PC-3 (cell line): ENCODE measurements at regions not wholly inside any gene's neighbourhood (a gene's known extent, or its start where the extent isn't known, plus 50 kb on each side); places are given as distances from the start of the nearest gene placed in this dataset.

Experiments used
- ATAC-seq: fragments of 200-7000 bp; cut with Tn5 transposase; 2 replicates; pipeline ENCODE4 v1.9.1; 2020; ENCODE audit warnings: mild to moderate bottlenecking, moderate library complexity
- BruUV-seq: library from RNA; stranded (reverse); fragments of 400-500 nt; replicated peaks from 2 replicates; lab custom pipeline; 2021; lab: Mats Ljungman, UMichigan
- CTCF ChIA-PET: fragments of 300-600 bp; sonication (Branson Sonifier 250); formaldehyde crosslinking; loops from one replicate; lab custom pipeline; 2022; ENCODE audit warnings: antibody characterized with exemption; lab: Charles Lee
- POLR2A ChIA-PET: fragments of 300-600 bp; sonication (Branson Sonifier 250); formaldehyde crosslinking; loops from one replicate; lab custom pipeline; 2022; ENCODE audit warnings: antibody characterized with exemption; ENCODE audit not compliant: unreplicated experiment; lab: Charles Lee
- DNase-seq: peaks from one replicate; pipeline ENCODE4 v3.0.0-alpha.2; 2015
- H2AFZ ChIP-seq: fragments of 300-600 bp; sonication (generic); 2 replicates; pipeline ENCODE4 v1.6.0; 2016; ENCODE audit warnings: antibody characterized with exemption, low read length
- H3F3A ChIP-seq: fragments of 300-600 bp; sonication (generic); one replicate; pipeline ENCODE4 v1.6.0; 2017; ENCODE audit warnings: antibody characterized with exemption, low read length, control low read depth, mild to moderate bottlenecking; ENCODE audit not compliant: unreplicated experiment
- H3K27ac ChIP-seq: fragments of 300-600 bp; sonication (generic); 2 replicates; pipeline ENCODE4 v1.5.1; 2016; ENCODE audit warnings: mild to moderate bottlenecking, low read length
- H3K27me3 ChIP-seq: fragments of 300-600 bp; sonication (generic); 2 replicates; pipeline ENCODE4 v1.6.1; 2016; ENCODE audit warnings: low read length, mixed read lengths
- H3K36me3 ChIP-seq: fragments of 300-600 bp; sonication (generic); 2 replicates; pipeline ENCODE4 v1.6.1; 2016; ENCODE audit warnings: low read depth, mixed run types, low read length, mixed read lengths
- H3K4me1 ChIP-seq: fragments of 300-600 bp; sonication (generic); 2 replicates; pipeline ENCODE4 v1.5.1; 2016; ENCODE audit warnings: low read length; ENCODE audit not compliant: insufficient read depth
- H3K4me2 ChIP-seq: fragments of 300-600 bp; sonication (generic); 2 replicates; pipeline ENCODE4 v1.6.0; 2016; ENCODE audit warnings: low read length
- H3K4me3 ChIP-seq: fragments of 300-600 bp; sonication (generic); 2 replicates; pipeline ENCODE4 v1.5.1; 2016; ENCODE audit warnings: mild to moderate bottlenecking, low read length, mixed read lengths
- H3K79me2 ChIP-seq: fragments of 300-600 bp; sonication (generic); 2 replicates; pipeline ENCODE4 v1.6.1; 2017; ENCODE audit warnings: low read length, mixed read lengths
- H3K9ac ChIP-seq: fragments of 300-600 bp; sonication (generic); 2 replicates; pipeline ENCODE4 v1.6.0; 2016; ENCODE audit warnings: mild to moderate bottlenecking, low read length
- H3K9me2 ChIP-seq: fragments of 300-600 bp; sonication (generic); replicated peaks from 2 replicates; pipeline ENCODE4 v1.6.1; 2016; ENCODE audit warnings: mixed run types, low read length, mixed read lengths
- H3K9me3 ChIP-seq: fragments of 300-600 bp; sonication (generic); 2 replicates; pipeline ENCODE4 v1.6.1; 2016; ENCODE audit warnings: low read length, mixed read lengths
- H4K20me1 ChIP-seq: fragments of 300-600 bp; sonication (generic); 2 replicates; pipeline ENCODE4 v1.6.1; 2016; ENCODE audit warnings: low read length, mixed read lengths
- CTCF ChIP-seq: fragments of 300-600 bp; sonication (generic); conservative IDR thresholded peaks from 2 replicates; pipeline ENCODE4 v1.5.1; 2017; ENCODE audit warnings: antibody characterized with exemption, low read depth, mild to moderate bottlenecking, low read length
- EZH2 ChIP-seq: fragments of 300-600 bp; sonication (generic); IDR thresholded peaks from one replicate; pipeline ENCODE4 v1.6.1; 2017; ENCODE audit warnings: antibody characterized with exemption, mild to moderate bottlenecking, low read length; ENCODE audit not compliant: unreplicated experiment
- EZH2phosphoT487 ChIP-seq: fragments of 300-600 bp; sonication (generic); IDR thresholded peaks from 2 replicates; pipeline ENCODE4 v1.6.1; 2018; ENCODE audit warnings: mild to moderate bottlenecking, antibody characterized with exemption, low read length, borderline replicate concordance
- intact Hi-C: fragments of 100-400 bp; cut with micrococcal nuclease; formaldehyde crosslinking; loops from 2 replicates; pipeline ENCODE4 v1.9.0; 2023

- no peaks in the 10 kb centered on the region for H3K27me3 ChIP-seq
- H4K20me1 ChIP-seq, result no peaks in the 10 kb centered on the region
- no peaks in the 10 kb centered on the region for H3K79me2 ChIP-seq
- intact Hi-C loops, result loop anchor here (5.0 kb wide), 2 partner anchors 45 to 70 kb away; no protein-coding TSS in a partner anchor
- no peak overlapping the region for H3K9ac ChIP-seq
- no peak for DNase-seq
- ChIA-PET POLR2A (no interaction called here), CTCF (no interaction called here)
- H2AFZ ChIP-seq, result no peak overlapping the region
- H3F3A ChIP-seq, result no peaks in the 10 kb centered on the region
- no peaks in the 10 kb centered on the region for H3K9me2 ChIP-seq
- no peak overlapping the region for H3K4me3 ChIP-seq
- peaks cover 25% of the 10 kb centered on the region for H3K4me1 ChIP-seq
- H3K9me3 ChIP-seq, result no peaks in the 10 kb centered on the region
- TF ChIP-seq EZH2, result no peak
- no peak for TF ChIP-seq EZH2phosphoT487
- TF ChIP-seq CTCF, result no peak
- no peak overlapping the region for H3K27ac ChIP-seq
- no TSS peak for BruUV-seq
- ATAC-seq, result no peak
- H3K36me3 ChIP-seq, result no peaks in the 10 kb centered on the region
- H3K4me2 ChIP-seq, result no peak overlapping the region
Measured at GRCh38 chr17:68792042-68792685, 163.0 kb downstream of the ABCA8 start.

- ATAC-seq, result no peak
- H3F3A ChIP-seq, result no peaks in the 10 kb centered on the region
- peaks cover 25% of the 10 kb centered on the region for H3K4me1 ChIP-seq
- no peaks in the 10 kb centered on the region for H4K20me1 ChIP-seq
- BruUV-seq, result no TSS peak
- no peaks in the 10 kb centered on the region for H3K79me2 ChIP-seq
- no peak overlapping the region for H3K4me2 ChIP-seq
- no peaks in the 10 kb centered on the region for H3K9me3 ChIP-seq
- no peak overlapping the region for H3K9ac ChIP-seq
- H3K4me3 ChIP-seq, result no peak overlapping the region
- CTCF ChIA-PET, result no interaction called here
- TF ChIP-seq EZH2phosphoT487, result no peak
- no peak for TF ChIP-seq CTCF
- no peak for TF ChIP-seq EZH2
- H3K27ac ChIP-seq, result no peak overlapping the region
- POLR2A ChIA-PET, result no interaction called here
- H3K36me3 ChIP-seq, result no peaks in the 10 kb centered on the region
- no peaks in the 10 kb centered on the region for H3K9me2 ChIP-seq
- no peak overlapping the region for H2AFZ ChIP-seq
- intact Hi-C loops, result loop anchor here (5.0 kb wide), 2 partner anchors 46 to 71 kb away; no protein-coding TSS in a partner anchor
- DNase-seq, result no peak
- H3K27me3 ChIP-seq, result no peaks in the 10 kb centered on the region
Measured at GRCh38 chr17:68790931-68791330, 164.3 kb downstream of the ABCA8 start.

GRCh38 chr17:68790492-68790891, 164.7 kb downstream of the ABCA8 start:
- DNase-seq (no peak), ATAC-seq (no peak)
- Histone ChIP-seq H4K20me1 (no peaks in the 10 kb centered on the region), H3K79me2 (no peaks in the 10 kb centered on the region), H3K4me1 (peaks cover 25% of the 10 kb centered on the region), H3K9ac (no peak overlapping the region), H3K9me2 (no peaks in the 10 kb centered on the region), H3K9me3 (no peaks in the 10 kb centered on the region), H3K4me3 (no peak overlapping the region), H2AFZ (no peak overlapping the region), H3K27ac (no peak overlapping the region), H3K36me3 (no peaks in the 10 kb centered on the region), H3F3A (no peaks in the 10 kb centered on the region), H3K27me3 (0 out of 2 replicates have a peak, but pooled peaks cover 2% of the 10 kb centered on the region), H3K4me2 (no peak overlapping the region)
- TF ChIP-seq EZH2phosphoT487, result no peak
- BruUV-seq, result no TSS peak
- ChIA-PET CTCF (no interaction called here), POLR2A (no interaction called here)
- intact Hi-C loops, result loop anchor here (5.0 kb wide), 2 partner anchors 47 to 72 kb away; no protein-coding TSS in a partner anchor
